GM23338 (cell line): ENCODE measurements at regions not wholly inside any gene's neighbourhood (a gene's known extent, or its start where the extent isn't known, plus 50 kb on each side); places are given as distances from the start of the nearest gene placed in this dataset.
A peak's percentile ranks its signal among the peaks of the same experiment; 100 is the strongest.

Source experiments
- ATAC-seq: fragments of 200-7000 bp; cut with Tn5 transposase; 3 replicates; pipeline ENCODE4 v1.9.1; 2020
- DNase-seq: peaks from one replicate; pipeline ENCODE4 v3.0.0-alpha.2; 2015; ENCODE audit warnings: low spot score
- H2AFZ ChIP-seq: fragments of 200-600 bp; sonication (generic); 2 replicates; pipeline ENCODE4 v1.8.0; 2016; ENCODE audit warnings: antibody characterized with exemption, mild to moderate bottlenecking, moderate library complexity
- H3F3A ChIP-seq: fragments of 200-600 bp; sonication (generic); replicated peaks from 2 replicates; pipeline ENCODE4 v1.8.0; 2017; ENCODE audit warnings: antibody characterized with exemption, mixed run types, low read depth
- H3K27ac ChIP-seq: fragments of 200-600 bp; sonication (generic); 2 replicates; pipeline ENCODE4 v1.6.1; 2016; ENCODE audit warnings: low read depth
- H3K27me3 ChIP-seq: fragments of 200-600 bp; sonication (generic); 2 replicates; pipeline ENCODE4 v1.8.0; 2016; ENCODE audit warnings: mild to moderate bottlenecking, mixed run types, moderate library complexity; ENCODE audit not compliant: insufficient read depth
- H3K36me3 ChIP-seq: fragments of 200-600 bp; sonication (generic); 2 replicates; pipeline ENCODE4 v1.8.0; 2016; ENCODE audit warnings: mild to moderate bottlenecking; ENCODE audit not compliant: insufficient read depth
- H3K4me1 ChIP-seq: fragments of 200-600 bp; sonication (generic); 2 replicates; pipeline ENCODE4 v1.8.0; 2016; ENCODE audit warnings: mild to moderate bottlenecking, moderate library complexity; ENCODE audit not compliant: insufficient read depth
- H3K4me2 ChIP-seq: fragments of 200-600 bp; sonication (generic); 2 replicates; pipeline ENCODE4 v1.7.1; 2017; ENCODE audit warnings: mixed run types
- H3K4me3 ChIP-seq: fragments of 200-600 bp; sonication (generic); 2 replicates; pipeline ENCODE4 v1.6.1; 2016; ENCODE audit warnings: mixed run types
- H3K79me2 ChIP-seq: fragments of 200-600 bp; sonication (generic); replicated peaks from 2 replicates; pipeline ENCODE4 v1.8.0; 2017; ENCODE audit warnings: mild to moderate bottlenecking; ENCODE audit not compliant: insufficient read depth
- H3K9me2 ChIP-seq: fragments of 200-600 bp; sonication (generic); 2 replicates; pipeline ENCODE4 v1.8.0; 2017; ENCODE audit not compliant: insufficient read depth
- H4K20me1 ChIP-seq: fragments of 200-600 bp; sonication (generic); replicated peaks from 2 replicates; pipeline ENCODE4 v1.8.0; 2017; ENCODE audit warnings: mild to moderate bottlenecking; ENCODE audit not compliant: insufficient read depth
- H3K27ac Mint-ChIP-seq: 2 replicates; pipeline ENCODE4 v1.8.0; 2020; ENCODE audit warnings: inconsistent platforms, mild to moderate bottlenecking, moderate library complexity, mixed read lengths
- H3K27me3 Mint-ChIP-seq: 3 replicates; pipeline ENCODE4 v1.8.0; 2022; ENCODE audit warnings: low read depth, mild to moderate bottlenecking, moderate library complexity, mixed read lengths, inconsistent platforms; ENCODE audit not compliant: insufficient read depth, poor library complexity
- H3K36me3 Mint-ChIP-seq: 3 replicates; pipeline ENCODE4 v1.8.0; 2021; ENCODE audit warnings: low read depth, mild to moderate bottlenecking, inconsistent platforms, moderate library complexity, mixed read lengths
- H3K4me1 Mint-ChIP-seq: 3 replicates; pipeline ENCODE4 v1.8.0; 2020; ENCODE audit warnings: mild to moderate bottlenecking, inconsistent platforms, mixed read lengths
- H3K4me3 Mint-ChIP-seq: 3 replicates; pipeline ENCODE4 v1.8.0; 2021; ENCODE audit warnings: moderate library complexity, mild to moderate bottlenecking, inconsistent platforms, mixed read lengths
- H3K9me3 Mint-ChIP-seq: 3 replicates; pipeline ENCODE4 v1.8.0; 2020; ENCODE audit warnings: moderate library complexity, mild to moderate bottlenecking, inconsistent platforms, mixed read lengths
- CREB1 ChIP-seq: fragments of 250-450 bp; sonication (Bioruptor Pico); IDR thresholded peaks from 2 replicates; pipeline ENCODE4 v1.5.0; 2020; ENCODE audit warnings: low read depth, mild to moderate bottlenecking, moderate library complexity
- CTCF ChIP-seq, 2 experiments: fragments of 200-600 bp in 1 of 2; sonication (generic) in 1 of 2; conservative IDR thresholded peaks; 2 replicates each; pipeline versions ENCODE4 v1.5.1 to v1.6.1; 2016 to 2017; ENCODE audit warnings: antibody characterized with exemption in 2 of 2, low read depth in 2 of 2, mild to moderate bottlenecking in 2 of 2, moderate library complexity in 1 of 2
- ETS1 ChIP-seq: IDR thresholded peaks from 2 replicates; pipeline ENCODE4 v1.6.1; 2016; ENCODE audit warnings: antibody characterized with exemption
- EZH2phosphoT487 ChIP-seq: fragments of 200-600 bp; sonication (generic); IDR thresholded peaks from one replicate; pipeline ENCODE4 v1.8.1; 2018; ENCODE audit warnings: antibody characterized with exemption; ENCODE audit not compliant: unreplicated experiment
- ZNF114 ChIP-seq: fragments of 250-450 bp; sonication (Bioruptor Pico); IDR thresholded peaks from 2 replicates; pipeline ENCODE4 v1.5.0; 2020; ENCODE audit warnings: mild to moderate bottlenecking, moderate library complexity

GRCh38 chrX:66731398-66731797, 92.5 kb upstream of the EDA2R start:
- no peak overlapping the region for H2AFZ ChIP-seq
- H3K36me3 ChIP-seq = no peaks in the 10 kb centered on the region
- H3K4me3 ChIP-seq = no peak overlapping the region
- no peaks in the 10 kb centered on the region for H3F3A ChIP-seq
- H3K4me1 ChIP-seq = no peaks in the 10 kb centered on the region
- H3K4me2 ChIP-seq = no peak overlapping the region
- TF ChIP-seq EZH2phosphoT487 (no peak), CTCF (conservative IDR thresholded peaks at IDR 0.05; ENCODE audit: low read depth in 2 of 2) (peak; percentile 47 to 59)
- H3K9me2 ChIP-seq = no peaks in the 10 kb centered on the region
- H3K4me3 Mint-ChIP-seq = no peak overlapping the region
- H3K27me3 ChIP-seq = no peaks in the 10 kb centered on the region
- no peaks in the 10 kb centered on the region for H3K79me2 ChIP-seq
- H3K9me3 Mint-ChIP-seq = no peaks in the 10 kb centered on the region
- ATAC-seq (peak; percentile 62), DNase-seq (peak; percentile 67)
- H3K4me1 Mint-ChIP-seq = no peaks in the 10 kb centered on the region
- H3K27ac Mint-ChIP-seq = no peak overlapping the region
- no peaks in the 10 kb centered on the region for H3K27me3 Mint-ChIP-seq
- H3K27ac ChIP-seq = no peak overlapping the region
- H3K36me3 Mint-ChIP-seq = no peaks in the 10 kb centered on the region
- no peaks in the 10 kb centered on the region for H4K20me1 ChIP-seq

DNA sequence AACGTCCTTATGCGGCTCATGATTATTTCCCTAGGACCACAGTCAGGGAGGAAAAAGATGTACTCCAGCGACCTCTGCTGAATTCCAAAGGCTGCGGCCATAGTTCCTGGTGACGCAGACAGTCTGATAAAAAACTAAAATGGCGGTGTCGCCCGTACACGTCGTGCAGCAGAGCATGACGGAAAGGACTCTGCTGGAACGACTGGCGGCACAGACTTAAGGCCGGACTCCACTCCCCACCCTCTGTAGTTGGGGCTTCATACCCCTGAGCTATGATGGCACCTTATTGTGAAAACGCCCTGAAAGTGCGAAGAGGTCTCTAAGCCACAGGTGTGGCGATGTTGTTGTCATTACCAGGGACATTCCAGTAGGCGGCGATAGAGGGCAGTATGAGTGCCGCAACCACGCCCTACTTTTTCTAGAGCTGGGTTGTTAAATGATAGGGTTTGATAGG, 90.0 kb upstream of the EDA2R start:
- Mint-ChIP-seq H3K4me3 (peak overlapping the region; percentile 96), H3K27ac (peak overlapping the region; percentile 99), H3K36me3 (no peaks in the 10 kb centered on the region), H3K27me3 (no peaks in the 10 kb centered on the region), H3K4me1 (no peaks in the 10 kb centered on the region), H3K9me3 (peaks cover 6% of the 10 kb centered on the region; the same call in 2 of the 3 replicates)
- Histone ChIP-seq H3K27ac (no peak overlapping the region), H4K20me1 (no peaks in the 10 kb centered on the region), H2AFZ (no peak overlapping the region), H3K4me3 (peak overlapping the region; percentile 57), H3K9me2 (no peaks in the 10 kb centered on the region), H3K4me1 (no peaks in the 10 kb centered on the region), H3K4me2 (0 out of 2 replicates have a peak overlapping the region, but pooled peaks have one; percentile 46), H3K27me3 (no peaks in the 10 kb centered on the region), H3K79me2 (no peaks in the 10 kb centered on the region), H3F3A (no peaks in the 10 kb centered on the region), H3K36me3 (no peaks in the 10 kb centered on the region)
- TF ChIP-seq CTCF (conservative IDR thresholded peaks at IDR 0.05; ENCODE audit: low read depth in 2 of 2) = peak; percentile 63 to 73
- peak; percentile 72 for TF ChIP-seq CREB1 (CRISPR knock-in tag)
- TF ChIP-seq ZNF114 (CRISPR knock-in tag) = no peak
- TF ChIP-seq ETS1 = no peak
- ATAC-seq (peak; percentile 92), DNase-seq (peak; percentile 68)
